Endothelial cell of umbilical vein (primary cell): ENCODE measurements at regions not wholly inside any gene's neighbourhood (a gene's known extent, or its start where the extent isn't known, plus 50 kb on each side); places are given as distances from the start of the nearest gene placed in this dataset.

Source experiments
- BruUV-seq: library from RNA; stranded (reverse); fragments of 400-500 nt; replicated peaks from 2 replicates; lab custom pipeline; 2021; lab: Mats Ljungman, UMichigan
- CTCF ChIA-PET: fragments of 300-600, 350-600 bp; sonication (Branson Sonifier 250); formaldehyde crosslinking; loops from one replicate; lab custom pipeline; 2021; ENCODE audit warnings: antibody characterized with exemption, inconsistent platforms; lab: Charles Lee
- POLR2A ChIA-PET: fragments of 300-600, 350-600 bp; sonication (Branson Sonifier 250); formaldehyde crosslinking; loops from one replicate; lab custom pipeline; 2021; ENCODE audit warnings: antibody characterized with exemption, inconsistent platforms; lab: Charles Lee
- DNase-seq: peaks from one replicate; pipeline ENCODE4 v3.0.0-alpha.2; 2011; ENCODE audit warnings: low read depth, low spot score
- FAIRE-seq: peaks from 2 replicates; lab custom pipeline; 2011; peaks lifted over from hg19 to GRCh38; lab: Jason Lieb, UNC
- H2AFZ ChIP-seq: 2 replicates; pipeline ENCODE4 v1.6.0; 2012; ENCODE audit warnings: low read depth, low read length, control low read depth, inconsistent platforms
- H3K27ac ChIP-seq: 2 replicates; pipeline ENCODE4 v1.5.1; 2011; ENCODE audit warnings: low read depth, mild to moderate bottlenecking, control low read depth, low read length, moderate library complexity; ENCODE audit not compliant: insufficient read depth
- H3K27me3 ChIP-seq, 2 experiments: 2 replicates each; pipeline versions ENCODE4 v1.6.0 to v1.6.1; 2011; ENCODE audit warnings: low read length in 2 of 2, mixed read lengths in 1 of 2; ENCODE audit not compliant: control insufficient read depth in 2 of 2, insufficient read depth in 2 of 2
- H3K36me3 ChIP-seq, 2 experiments: 2 replicates in 1 of 2; 3 replicates in 1 of 2; pipeline ENCODE4 v1.5.1; 2011; ENCODE audit warnings: low read length in 2 of 2, mild to moderate bottlenecking in 1 of 2, moderate library complexity in 1 of 2; ENCODE audit not compliant: control insufficient read depth in 2 of 2, insufficient read depth in 2 of 2; ENCODE audit errors: extremely low read depth in 1 of 2
- H3K4me1 ChIP-seq: 3 replicates; pipeline ENCODE4 v1.5.1; 2011; ENCODE audit warnings: mild to moderate bottlenecking, low read length; ENCODE audit not compliant: control insufficient read depth, insufficient read depth; ENCODE audit errors: extremely low read depth
- H3K4me2 ChIP-seq: 2 replicates; pipeline ENCODE4 v1.6.1; 2011; ENCODE audit warnings: low read length, control low read depth, mixed read lengths; ENCODE audit not compliant: insufficient read depth
- H3K4me3 ChIP-seq, 3 experiments: fragments of 200-600 bp in 1 of 3; sonication (generic), shearing (Covaris generic) in 1 of 3; replicated peaks in 1 of 3; 2 replicates each; pipeline ENCODE4 v1.5.1; 2011 to 2016; ENCODE audit warnings: control low read depth in 3 of 3, low read length in 3 of 3, mild to moderate bottlenecking in 2 of 3, inconsistent platforms in 1 of 3, low read depth in 1 of 3, moderate library complexity in 1 of 3; ENCODE audit not compliant: insufficient read depth in 1 of 3
- H3K79me2 ChIP-seq: 2 replicates; pipeline ENCODE4 v1.6.0; 2012; ENCODE audit warnings: low read length, inconsistent platforms; ENCODE audit not compliant: control insufficient read depth, insufficient read depth
- H3K9ac ChIP-seq: replicated peaks from 2 replicates; pipeline ENCODE3; 2011; ENCODE audit warnings: low read length, control low read depth; ENCODE audit not compliant: insufficient read depth; ENCODE audit errors: extremely low read depth
- H3K9me1 ChIP-seq: replicated peaks from 3 replicates; pipeline ENCODE4 v1.6.0; 2011; ENCODE audit warnings: mild to moderate bottlenecking, low read length; ENCODE audit not compliant: control insufficient read depth, insufficient read depth; ENCODE audit errors: extremely low read depth
- H3K9me3 ChIP-seq: replicated peaks from 2 replicates; pipeline ENCODE4 v1.5.1; 2012; ENCODE audit warnings: low read length, inconsistent platforms; ENCODE audit not compliant: control insufficient read depth, insufficient read depth
- H4K20me1 ChIP-seq: replicated peaks from 2 replicates; pipeline ENCODE3; 2011; ENCODE audit warnings: mild to moderate bottlenecking, low read length; ENCODE audit not compliant: control insufficient read depth, insufficient read depth; ENCODE audit errors: extremely low read depth
- CTCF ChIP-seq, 2 donors: IDR thresholded peaks; 1 replicate in 1 of 2; 2 replicates in 1 of 2; pipeline ENCODE4 v1.5.1; 2011; ENCODE audit warnings: low read length in 2 of 2, mild to moderate bottlenecking in 2 of 2, moderate library complexity in 2 of 2, control low read depth in 1 of 2, inconsistent platforms in 1 of 2, low read depth in 1 of 2; ENCODE audit not compliant: insufficient read depth in 1 of 2; ENCODE audit errors: extremely low read depth in 1 of 2
- EZH2 ChIP-seq: IDR thresholded peaks from 2 replicates; pipeline ENCODE4 v1.6.1; 2012; ENCODE audit warnings: borderline replicate concordance, low read depth, mild to moderate bottlenecking, moderate library complexity, low read length, inconsistent platforms; ENCODE audit not compliant: severe bottlenecking
- FOS ChIP-seq: IDR thresholded peaks from 2 replicates; pipeline ENCODE4 v1.6.1; 2011; ENCODE audit warnings: mild to moderate bottlenecking, low read length, moderate library complexity, borderline replicate concordance; ENCODE audit not compliant: insufficient read depth
- GATA2 ChIP-seq: IDR thresholded peaks from 2 replicates; pipeline ENCODE4 v1.7.0; 2011; ENCODE audit warnings: low read depth, mild to moderate bottlenecking, moderate library complexity, mixed read lengths, low read length; ENCODE audit not compliant: insufficient read length, insufficient read depth
- JUN ChIP-seq: IDR thresholded peaks from 2 replicates; pipeline ENCODE4 v1.6.1; 2011; ENCODE audit warnings: borderline replicate concordance, low read depth; ENCODE audit not compliant: insufficient read length, insufficient read depth
- MAX ChIP-seq: IDR thresholded peaks from 2 replicates; pipeline ENCODE4 v1.6.1; 2011; ENCODE audit not compliant: insufficient read depth, insufficient read length
- MYC ChIP-seq: IDR thresholded peaks from one replicate; pipeline ENCODE4 v1.6.1; 2011; ENCODE audit warnings: mild to moderate bottlenecking, low read depth, low read length
- POLR2A ChIP-seq: IDR thresholded peaks from 2 replicates; pipeline ENCODE4 v1.6.1; 2012; ENCODE audit warnings: low read depth, mild to moderate bottlenecking, control low read depth, low read length
- POLR2AphosphoS5 ChIP-seq: IDR thresholded peaks from 2 replicates; pipeline ENCODE4 v1.6.1; 2012; ENCODE audit warnings: low read depth, mild to moderate bottlenecking, control low read depth, low read length, moderate library complexity; ENCODE audit not compliant: insufficient read depth
- dilution Hi-C: fragments of 300-500 bp; cut with MboI; formaldehyde crosslinking; loops from one replicate; pipeline ENCODE4 v1.15.0; 2019; ENCODE audit warnings: low sequenced_read_pairs; ENCODE audit not compliant: extremely low pct_ligation_motif_present
- intact Hi-C: fragments of 100-400 bp; cut with micrococcal nuclease; formaldehyde crosslinking; loops from one replicate; pipeline ENCODE4 v1.10.0; 2022

- H3K4me2 ChIP-seq: no peak overlapping the region
- FAIRE-seq (no peak), DNase-seq (no peak)
- TF ChIP-seq MAX: no peak
- no peak for TF ChIP-seq EZH2
- no peak for TF ChIP-seq GATA2
- no peak for TF ChIP-seq POLR2AphosphoS5
- H2AFZ ChIP-seq: no peak overlapping the region
- H3K9ac ChIP-seq: no peak overlapping the region
- no peaks in the 10 kb centered on the region for H4K20me1 ChIP-seq
- H3K79me2 ChIP-seq: no peaks in the 10 kb centered on the region
- dilution Hi-C loops: no loop called here
- ChIA-PET POLR2A (no interaction called here), CTCF (no interaction called here)
- intact Hi-C loops: no loop called here
- H3K27me3 ChIP-seq: peaks cover 17 to 24% of the 10 kb centered on the region in 2 experiments
- BruUV-seq: no TSS peak
- H3K36me3 ChIP-seq: no peaks in the 10 kb centered on the region
- no peaks in the 10 kb centered on the region for H3K9me3 ChIP-seq
- H3K9me1 ChIP-seq: no peaks in the 10 kb centered on the region
- H3K4me1 ChIP-seq: no peaks in the 10 kb centered on the region
- no peak overlapping the region for H3K4me3 ChIP-seq
- H3K27ac ChIP-seq: no peak overlapping the region
Measured at GRCh38 chr22:26953012-26953883, 295.9 kb downstream of the MIAT start.

GRCh38 chr22:26956371-26956770 lies 299.0 kb downstream of the MIAT start:
- DNase-seq (no peak), FAIRE-seq (no peak)
- peaks cover 16 to 27% of the 10 kb centered on the region in 2 experiments for H3K27me3 ChIP-seq
- POLR2A ChIA-PET: no interaction called here
- intact Hi-C loops (no loop called here), dilution Hi-C loops (no loop called here)
- no peaks in the 10 kb centered on the region for H3K79me2 ChIP-seq
- no peaks in the 10 kb centered on the region for H4K20me1 ChIP-seq
- no peaks in the 10 kb centered on the region for H3K9me3 ChIP-seq
- TF ChIP-seq FOS (no peak), MAX (no peak), GATA2 (no peak), POLR2A (no peak), JUN (no peak), EZH2 (no peak), CTCF (IDR thresholded peaks at IDR 0.05; ENCODE audit: extremely low read depth in 1 of 2, insufficient read depth in 1 of 2, low read depth in 1 of 2, low read length in 2 of 2) (no peak), POLR2AphosphoS5 (no peak), MYC (no peak)
- no peak overlapping the region for H3K4me3 ChIP-seq
- CTCF ChIA-PET: interaction anchor here (1.5 to 1.7 kb wide), 2 partner anchors 8 to 10 kb away, joined by 4 read pairs; no protein-coding TSS in a partner anchor
- H3K4me1 ChIP-seq: no peaks in the 10 kb centered on the region
- H3K9ac ChIP-seq: no peak overlapping the region
- no peaks in the 10 kb centered on the region for H3K36me3 ChIP-seq
- BruUV-seq: no TSS peak
- no peak overlapping the region for H3K4me2 ChIP-seq
- H3K9me1 ChIP-seq: no peaks in the 10 kb centered on the region
- no peak overlapping the region for H3K27ac ChIP-seq
- no peak overlapping the region for H2AFZ ChIP-seq
